Activated naive CD8-positive, alpha-beta T cell treated with anti-CD3 and anti-CD28 coated beads, Interleukin-2, amount 10 ng/mL, durations not matched to agents 7 days and 5 days (primary cell): ENCODE measurements at regions not wholly inside any gene's neighbourhood (a gene's known extent, or its start where the extent isn't known, plus 50 kb on each side); places are given as distances from the start of the nearest gene placed in this dataset.

Experiments
- ATAC-seq: fragments of 150-1000 bp; cut with Tn5 transposase; one replicate; pipeline ENCODE4 v1.10.0; 2021; ENCODE audit warnings: low read depth, moderate library complexity
- POLR2A ChIA-PET: fragments of 350-600 bp; sonication (Branson Sonifier 250); formaldehyde crosslinking; loops from one replicate; lab custom pipeline; 2021; ENCODE audit warnings: antibody characterized with exemption; lab: Charles Lee
- DNase-seq: peaks from one replicate; pipeline ENCODE4 v3.0.0; 2021
- H3K27ac Mint-ChIP-seq: one replicate; pipeline ENCODE4 v1.8.0; 2022; ENCODE audit warnings: mild to moderate bottlenecking, mixed read lengths
- H3K27me3 Mint-ChIP-seq: one replicate; pipeline ENCODE4 v1.8.0; 2022; ENCODE audit warnings: mild to moderate bottlenecking, moderate library complexity, mixed read lengths
- H3K36me3 Mint-ChIP-seq: one replicate; pipeline ENCODE4 v1.8.0; 2021; ENCODE audit warnings: mild to moderate bottlenecking, mixed read lengths
- H3K4me1 Mint-ChIP-seq: one replicate; pipeline ENCODE4 v1.8.0; 2021; ENCODE audit warnings: mixed read lengths
- H3K4me3 Mint-ChIP-seq: one replicate; pipeline ENCODE4 v1.8.0; 2022; ENCODE audit warnings: mild to moderate bottlenecking, moderate library complexity, mixed read lengths
- H3K9me3 Mint-ChIP-seq: one replicate; pipeline ENCODE4 v1.8.0; 2021; ENCODE audit warnings: mixed read lengths

DNA sequence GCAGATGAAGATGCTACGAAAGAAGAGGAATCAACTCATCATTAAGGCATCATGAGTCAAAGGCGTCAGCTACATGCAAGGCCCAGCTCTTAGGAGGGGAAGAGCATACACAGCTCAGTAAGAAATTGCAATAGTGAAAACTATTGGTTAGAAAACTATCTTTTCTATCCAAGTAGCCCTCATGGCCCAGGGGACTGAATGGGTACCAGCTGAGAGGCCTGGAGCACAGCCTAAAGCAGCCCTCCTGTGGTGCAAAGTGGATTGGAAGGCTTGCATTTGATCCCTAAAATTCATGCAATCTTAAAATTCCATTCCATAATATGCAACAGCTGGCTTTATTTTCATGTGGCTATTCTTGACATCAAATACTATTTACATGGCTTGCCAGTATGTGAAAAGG, 251.8 kb upstream of the USP24 start:
- no peak overlapping the region for H3K27ac Mint-ChIP-seq
- ATAC-seq (no peak), DNase-seq (no peak)
- peaks cover 6% of the 10 kb centered on the region for H3K27me3 Mint-ChIP-seq
- H3K4me1 Mint-ChIP-seq: no peaks in the 10 kb centered on the region
- no peak overlapping the region for H3K4me3 Mint-ChIP-seq
- POLR2A ChIA-PET: no interaction called here
- H3K9me3 Mint-ChIP-seq: no peaks in the 10 kb centered on the region
- no peaks in the 10 kb centered on the region for H3K36me3 Mint-ChIP-seq

- H3K4me1 Mint-ChIP-seq: no peaks in the 10 kb centered on the region
- no peaks in the 10 kb centered on the region for H3K9me3 Mint-ChIP-seq
- ATAC-seq (no peak), DNase-seq (no peak)
- peaks cover 6% of the 10 kb centered on the region for H3K27me3 Mint-ChIP-seq
- H3K36me3 Mint-ChIP-seq: no peaks in the 10 kb centered on the region
- no peak overlapping the region for H3K27ac Mint-ChIP-seq
- H3K4me3 Mint-ChIP-seq: no peak overlapping the region
- POLR2A ChIA-PET: no interaction called here
These were observed 251.2 kb upstream of the USP24 start for GRCh38 chr1:55466373-55466772.

- Mint-ChIP-seq H3K9me3 (no peaks in the 10 kb centered on the region), H3K27ac (no peak overlapping the region), H3K27me3 (peaks cover 6% of the 10 kb centered on the region), H3K4me3 (no peak overlapping the region), H3K36me3 (no peaks in the 10 kb centered on the region), H3K4me1 (no peaks in the 10 kb centered on the region)
- POLR2A ChIA-PET: no interaction called here
- ATAC-seq: no peak
- DNase-seq: no peak
These were observed 249.4 kb upstream of the USP24 start for GRCh38 chr1:55464550-55464949.

DNA sequence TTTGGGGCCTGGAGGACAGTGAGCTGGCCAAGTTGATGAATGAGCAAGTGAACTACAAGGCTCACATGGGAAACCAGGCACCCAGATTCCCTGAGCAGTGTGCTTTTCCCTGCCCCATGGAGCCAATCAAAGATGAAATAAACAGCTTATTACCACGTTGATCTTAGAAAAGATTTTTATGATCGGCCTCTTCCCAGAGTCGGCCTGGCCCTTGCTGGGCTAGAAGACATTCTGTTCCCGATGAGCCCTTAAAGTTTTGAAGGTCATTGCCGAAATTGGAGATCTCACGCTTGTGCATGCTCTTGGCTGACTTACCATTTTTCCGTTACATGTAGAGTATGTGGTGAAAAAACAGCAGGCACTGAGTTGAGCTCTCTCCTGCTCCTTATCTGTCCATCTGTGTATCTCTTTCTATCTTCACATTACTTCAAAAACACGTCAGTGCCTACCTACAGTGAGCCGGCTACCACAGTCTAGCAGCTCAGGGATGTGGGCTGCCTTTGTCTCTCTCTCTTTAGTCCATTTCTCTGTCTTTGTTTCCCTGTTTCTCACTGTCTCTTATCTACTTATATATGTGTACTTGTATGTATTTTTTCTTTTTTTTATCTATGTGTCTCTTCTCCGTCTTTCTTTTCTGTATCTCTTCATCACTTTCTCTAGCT, 248.8 kb upstream of the USP24 start:
- POLR2A ChIA-PET: no interaction called here
- H3K9me3 Mint-ChIP-seq: no peaks in the 10 kb centered on the region
- no peak overlapping the region for H3K27ac Mint-ChIP-seq
- peaks cover 6% of the 10 kb centered on the region for H3K27me3 Mint-ChIP-seq
- no peaks in the 10 kb centered on the region for H3K36me3 Mint-ChIP-seq
- no peak for ATAC-seq
- DNase-seq: no peak
- H3K4me1 Mint-ChIP-seq: no peaks in the 10 kb centered on the region
- no peak overlapping the region for H3K4me3 Mint-ChIP-seq

GRCh38 chr1:55457874-55458273, 242.7 kb upstream of the USP24 start:
- no peaks in the 10 kb centered on the region for H3K4me1 Mint-ChIP-seq
- H3K36me3 Mint-ChIP-seq: no peaks in the 10 kb centered on the region
- peaks cover 2% of the 10 kb centered on the region for H3K27me3 Mint-ChIP-seq
- ATAC-seq (no peak), DNase-seq (no peak)
- H3K9me3 Mint-ChIP-seq: no peaks in the 10 kb centered on the region
- no peak overlapping the region for H3K4me3 Mint-ChIP-seq
- no peak overlapping the region for H3K27ac Mint-ChIP-seq
- POLR2A ChIA-PET: no interaction called here

GRCh38 chr1:55456971-55457370, 241.8 kb upstream of the USP24 start:
- Mint-ChIP-seq H3K27me3 (no peaks in the 10 kb centered on the region), H3K36me3 (no peaks in the 10 kb centered on the region), H3K27ac (no peak overlapping the region), H3K4me3 (no peak overlapping the region), H3K4me1 (no peaks in the 10 kb centered on the region), H3K9me3 (no peaks in the 10 kb centered on the region)
- ATAC-seq (no peak), DNase-seq (no peak)
- POLR2A ChIA-PET: no interaction called here

GRCh38 chr1:55448261-55448660, 233.1 kb upstream of the USP24 start:
- DNase-seq (no peak), ATAC-seq (no peak)
- Mint-ChIP-seq H3K4me3 (no peak overlapping the region), H3K4me1 (peaks cover 5% of the 10 kb centered on the region), H3K27ac (no peak overlapping the region), H3K27me3 (peaks cover 7% of the 10 kb centered on the region), H3K36me3 (no peaks in the 10 kb centered on the region), H3K9me3 (no peaks in the 10 kb centered on the region)
- POLR2A ChIA-PET: no interaction called here

DNA sequence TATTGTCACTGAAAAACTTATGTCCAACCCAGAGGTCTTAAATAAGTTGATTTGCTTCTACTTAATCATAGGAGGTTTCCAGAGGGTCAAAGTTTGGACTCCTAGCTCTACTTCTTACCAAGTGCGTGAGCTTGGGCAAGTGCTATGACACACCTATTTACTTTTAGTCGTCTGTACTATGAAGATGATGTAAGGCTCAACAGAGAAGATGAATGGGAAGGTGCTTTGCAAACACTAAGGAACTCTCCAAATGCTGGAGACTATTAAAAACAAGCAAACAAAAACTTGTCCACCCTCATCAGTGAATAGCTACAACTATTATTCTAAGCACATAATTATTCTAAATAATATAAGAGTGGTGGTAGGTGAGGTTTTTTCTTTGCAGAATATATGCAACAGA, 232.3 kb upstream of the USP24 start:
- Mint-ChIP-seq H3K36me3 (no peaks in the 10 kb centered on the region), H3K27me3 (peaks cover 7% of the 10 kb centered on the region), H3K9me3 (no peaks in the 10 kb centered on the region), H3K4me3 (no peak overlapping the region), H3K4me1 (peaks cover 5% of the 10 kb centered on the region), H3K27ac (no peak overlapping the region)
- ATAC-seq (no peak), DNase-seq (no peak)
- POLR2A ChIA-PET: no interaction called here

DNA sequence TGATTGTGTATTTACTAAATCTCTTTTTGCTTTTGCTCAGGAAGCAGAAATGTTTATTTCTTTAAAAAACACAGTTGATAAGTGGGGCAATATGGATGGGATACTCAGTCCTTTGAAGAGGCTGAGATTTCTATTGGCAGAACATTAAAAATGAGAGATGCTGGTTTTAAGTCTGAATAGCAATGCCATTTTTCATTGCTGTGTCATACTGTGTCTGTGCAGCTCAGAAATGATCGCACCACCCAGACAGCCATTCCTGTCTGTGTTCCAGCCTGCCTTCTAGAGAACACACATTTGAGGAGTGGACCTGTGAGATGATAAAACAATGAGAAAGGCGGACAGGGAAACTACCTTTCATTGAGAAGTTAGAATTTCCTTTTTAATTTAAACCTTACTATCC, 231.2 kb upstream of the USP24 start:
- ATAC-seq (no peak), DNase-seq (no peak)
- Mint-ChIP-seq H3K4me3 (no peak overlapping the region), H3K9me3 (no peaks in the 10 kb centered on the region), H3K27me3 (peaks cover 7% of the 10 kb centered on the region), H3K4me1 (peaks cover 5% of the 10 kb centered on the region), H3K27ac (no peak overlapping the region), H3K36me3 (no peaks in the 10 kb centered on the region)
- POLR2A ChIA-PET: no interaction called here

- ATAC-seq: peak; percentile 54
- Mint-ChIP-seq H3K9me3 (no peaks in the 10 kb centered on the region), H3K4me3 (no peak overlapping the region), H3K4me1 (peaks cover 5% of the 10 kb centered on the region), H3K27ac (no peak overlapping the region), H3K36me3 (no peaks in the 10 kb centered on the region), H3K27me3 (peaks cover 7% of the 10 kb centered on the region)
- POLR2A ChIA-PET: no interaction called here
- no peak for DNase-seq
These were observed 230.3 kb upstream of the USP24 start for GRCh38 chr1:55445416-55445815.

- ATAC-seq (no peak), DNase-seq (no peak)
- H3K4me3 Mint-ChIP-seq: no peak overlapping the region
- H3K9me3 Mint-ChIP-seq: peaks cover 2% of the 10 kb centered on the region
- H3K4me1 Mint-ChIP-seq: peaks cover 5% of the 10 kb centered on the region
- no peaks in the 10 kb centered on the region for H3K36me3 Mint-ChIP-seq
- no peak overlapping the region for H3K27ac Mint-ChIP-seq
- POLR2A ChIA-PET: no interaction called here
- peaks cover 5% of the 10 kb centered on the region for H3K27me3 Mint-ChIP-seq
These were observed 229.5 kb upstream of the USP24 start for GRCh38 chr1:55444667-55445066.

GRCh38 chr1:55443175-55443915, 228.2 kb upstream of the USP24 start:
- POLR2A ChIA-PET: no interaction called here
- no peak for ATAC-seq
- H3K27ac Mint-ChIP-seq: no peak overlapping the region

GRCh38 chr1:55441489-55441888, 226.3 kb upstream of the USP24 start:
- DNase-seq: no peak
- no peak for ATAC-seq
- peaks cover 2% of the 10 kb centered on the region for H3K9me3 Mint-ChIP-seq
- H3K4me1 Mint-ChIP-seq: peaks cover 5% of the 10 kb centered on the region
- H3K4me3 Mint-ChIP-seq: no peak overlapping the region
- peaks cover 2% of the 10 kb centered on the region for H3K27me3 Mint-ChIP-seq
- H3K27ac Mint-ChIP-seq: no peak overlapping the region
- H3K36me3 Mint-ChIP-seq: no peaks in the 10 kb centered on the region
- POLR2A ChIA-PET: no interaction called here

More at GRCh38 chr1:55443175-55443915, 228.2 kb upstream of the USP24 start:
- Mint-ChIP-seq H3K4me1 (peaks cover 5% of the 10 kb centered on the region), H3K9me3 (peaks cover 2% of the 10 kb centered on the region), H3K36me3 (no peaks in the 10 kb centered on the region), H3K4me3 (no peak overlapping the region), H3K27me3 (peaks cover 2% of the 10 kb centered on the region)
- DNase-seq: no peak

- Mint-ChIP-seq H3K4me3 (no peak overlapping the region), H3K4me1 (no peaks in the 10 kb centered on the region), H3K9me3 (peaks cover 2% of the 10 kb centered on the region), H3K27ac (no peak overlapping the region), H3K36me3 (no peaks in the 10 kb centered on the region), H3K27me3 (peaks cover 7% of the 10 kb centered on the region)
- ATAC-seq: no peak
- no peak for DNase-seq
- POLR2A ChIA-PET: no interaction called here
These were observed 222.5 kb upstream of the USP24 start for GRCh38 chr1:55437692-55438091.
